Muscle of leg (tissue), 3 donors: ENCODE measurements at regions not wholly inside any gene's neighbourhood (a gene's known extent, or its start where the extent isn't known, plus 50 kb on each side); places are given as distances from the start of the nearest gene placed in this dataset.
A peak's percentile ranks its signal among the peaks of the same experiment; 100 is the strongest.

ENCODE experiments used
- DNase-seq: peaks from one replicate; pipeline ENCODE4 v3.0.0; 2013
- H3K27ac ChIP-seq: one replicate; pipeline ENCODE4 v1.5.1; 2013; ENCODE audit warnings: mild to moderate bottlenecking, low read length, control low read depth
- H3K27me3 ChIP-seq: one replicate; pipeline ENCODE4 v1.6.1; 2013; ENCODE audit warnings: low read length; ENCODE audit not compliant: control insufficient read depth, insufficient read depth
- H3K36me3 ChIP-seq: one replicate; pipeline ENCODE4 v1.6.1; 2013; ENCODE audit warnings: low read length; ENCODE audit not compliant: control insufficient read depth, insufficient read depth
- H3K4me1 ChIP-seq: one replicate; pipeline ENCODE4 v1.6.1; 2013; ENCODE audit warnings: low read length; ENCODE audit not compliant: control insufficient read depth, insufficient read depth
- H3K4me3 ChIP-seq: one replicate; pipeline ENCODE4 v1.5.1; 2013; ENCODE audit warnings: low read length, control low read depth
- H3K9me3 ChIP-seq: replicated peaks from 2 replicates; pipeline ENCODE4 v1.6.1; 2013; ENCODE audit warnings: low read depth, low read length; ENCODE audit not compliant: control insufficient read depth
- WGBS: methylation state at CpG from one replicate; pipeline ENCODE4 v1.1.5; 2013; ENCODE audit warnings: missing lambda C conversion rate; ENCODE audit not compliant: insufficient coverage; 5-methylcytosine and 5-hydroxymethylcytosine counted together

DNA sequence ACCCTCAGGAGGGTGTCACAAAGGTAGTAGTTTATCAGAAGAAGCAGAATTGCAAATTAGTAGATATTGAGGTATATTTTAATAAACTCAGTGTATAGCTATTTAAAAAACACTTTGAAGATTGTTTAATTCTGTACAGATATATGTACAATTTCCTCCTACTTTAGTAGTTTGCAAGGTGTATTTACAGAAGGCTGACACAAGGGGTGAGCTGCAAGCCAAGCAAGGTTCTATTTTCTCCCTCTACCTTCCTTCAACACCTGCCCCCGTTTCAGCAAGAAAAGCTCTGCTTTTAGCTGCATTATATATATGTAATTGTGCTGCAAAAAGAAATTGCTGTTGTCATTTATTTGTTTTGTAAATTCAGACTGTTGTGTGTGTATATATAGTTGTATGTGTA, 674.2 kb upstream of the PKN2 start:
- DNase-seq = no peak
- Histone ChIP-seq H3K36me3 (no peaks in the 10 kb centered on the region), H3K27me3 (no peaks in the 10 kb centered on the region), H3K9me3 (no peaks in the 10 kb centered on the region), H3K27ac (no peak overlapping the region), H3K4me3 (no peak overlapping the region), H3K4me1 (no peaks in the 10 kb centered on the region)
- WGBS = no CpG with 5 or more reads among the region's 1 CpG

GRCh38 chr1:88013485-88013884, 670.6 kb upstream of the PKN2 start:
- no peaks in the 10 kb centered on the region for H3K9me3 ChIP-seq
- no peaks in the 10 kb centered on the region for H3K27me3 ChIP-seq
- no peaks in the 10 kb centered on the region for H3K36me3 ChIP-seq
- H3K27ac ChIP-seq = no peak overlapping the region
- no peaks in the 10 kb centered on the region for H3K4me1 ChIP-seq
- H3K4me3 ChIP-seq = no peak overlapping the region
- DNase-seq = no peak

GRCh38 chr1:88014131-88014530, 669.9 kb upstream of the PKN2 start:
- Histone ChIP-seq H3K27me3 (no peaks in the 10 kb centered on the region), H3K27ac (no peak overlapping the region), H3K4me1 (no peaks in the 10 kb centered on the region), H3K9me3 (no peaks in the 10 kb centered on the region), H3K36me3 (no peaks in the 10 kb centered on the region), H3K4me3 (no peak overlapping the region)
- no peak for DNase-seq
- WGBS = 14% methylated on average over 1 of the region's 3 CpGs

DNA sequence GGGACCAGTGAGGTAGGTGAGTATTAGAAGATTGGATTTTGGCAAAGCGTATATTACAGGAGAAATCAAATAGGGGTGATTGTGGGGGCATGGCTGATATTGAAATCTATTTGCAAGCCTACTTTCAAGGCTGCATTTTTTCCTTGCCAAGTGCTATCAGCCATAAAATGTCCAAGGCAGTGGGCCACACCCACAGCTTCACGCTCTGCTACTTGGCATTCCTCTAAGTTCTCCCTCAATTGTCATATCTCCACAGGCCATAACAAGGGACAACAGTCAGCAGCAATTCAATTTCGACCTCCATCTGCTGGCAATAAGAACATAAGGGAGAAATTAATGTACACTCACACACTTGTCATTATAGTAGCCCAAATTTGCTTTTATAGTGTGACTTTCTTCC, 667.1 kb upstream of the PKN2 start:
- Histone ChIP-seq H3K27ac (no peak overlapping the region), H3K9me3 (no peaks in the 10 kb centered on the region), H3K36me3 (no peaks in the 10 kb centered on the region), H3K4me1 (no peaks in the 10 kb centered on the region), H3K27me3 (no peaks in the 10 kb centered on the region), H3K4me3 (no peak overlapping the region)
- WGBS = 53% methylated on average over 2 of the region's 3 CpGs
- no peak for DNase-seq

DNA sequence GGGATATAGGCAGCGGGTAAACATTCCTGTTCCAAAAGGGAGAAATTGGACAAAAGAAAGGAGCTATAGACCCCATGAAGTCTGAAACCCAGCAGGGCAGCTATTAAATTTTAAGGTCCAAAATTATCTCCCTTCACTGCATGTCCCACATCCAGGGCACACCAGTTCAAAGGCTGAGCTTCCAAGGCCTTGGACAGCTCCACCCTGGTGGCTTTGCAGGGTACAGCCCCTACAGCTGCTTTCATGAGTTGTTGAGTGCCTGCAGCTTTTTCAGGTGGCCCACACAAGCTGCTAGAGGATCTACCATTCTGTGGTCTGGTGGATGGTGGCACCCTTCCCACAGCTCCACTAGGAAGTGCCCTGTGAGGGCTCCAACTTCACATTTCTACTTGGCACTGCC, 662.5 kb upstream of the PKN2 start:
- Histone ChIP-seq H3K36me3 (no peaks in the 10 kb centered on the region), H3K4me3 (no peak overlapping the region), H3K27ac (no peak overlapping the region), H3K4me1 (no peaks in the 10 kb centered on the region), H3K27me3 (no peaks in the 10 kb centered on the region), H3K9me3 (no peaks in the 10 kb centered on the region)
- no CpG with 5 or more reads among the region's 1 CpG for WGBS
- DNase-seq = no peak

- Histone ChIP-seq H3K27me3 (no peaks in the 10 kb centered on the region), H3K4me1 (no peaks in the 10 kb centered on the region), H3K9me3 (no peaks in the 10 kb centered on the region), H3K4me3 (no peak overlapping the region), H3K36me3 (no peaks in the 10 kb centered on the region), H3K27ac (no peak overlapping the region)
- 92% methylated on average over 4 of the region's 4 CpGs for WGBS
- DNase-seq = no peak
These were observed 661.6 kb upstream of the PKN2 start for GRCh38 chr1:88022516-88022915.

DNA sequence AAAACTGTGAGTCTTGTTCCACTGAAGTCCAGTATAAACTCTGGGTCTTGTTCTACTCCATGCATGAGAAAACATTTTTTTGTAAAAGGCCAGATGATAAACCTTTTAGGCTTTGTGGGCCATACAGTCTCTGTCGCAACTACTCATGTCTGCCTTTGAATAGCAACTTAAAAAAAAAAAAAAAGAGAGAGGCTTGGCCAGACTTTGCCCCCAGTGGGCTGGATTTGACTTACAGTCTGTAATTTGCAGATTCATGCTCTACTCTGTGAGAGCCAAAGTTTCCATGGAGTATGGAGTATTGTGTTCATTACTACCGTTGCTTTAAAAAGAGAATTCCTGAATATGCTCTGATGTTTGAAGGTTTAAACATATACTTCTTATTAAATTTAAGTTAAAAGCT, 654.9 kb upstream of the PKN2 start:
- Histone ChIP-seq H3K27me3 (no peaks in the 10 kb centered on the region), H3K36me3 (no peaks in the 10 kb centered on the region), H3K27ac (no peak overlapping the region), H3K4me1 (no peaks in the 10 kb centered on the region), H3K4me3 (no peak overlapping the region), H3K9me3 (no peaks in the 10 kb centered on the region)
- DNase-seq = peak; percentile 74
- WGBS = no CpG with 5 or more reads among the region's 2 CpGs

GRCh38 chr1:88029899-88030298, 654.2 kb upstream of the PKN2 start:
- peak; percentile 16 for DNase-seq
- Histone ChIP-seq H3K27ac (no peak overlapping the region), H3K4me1 (no peaks in the 10 kb centered on the region), H3K4me3 (no peak overlapping the region), H3K36me3 (no peaks in the 10 kb centered on the region), H3K27me3 (no peaks in the 10 kb centered on the region), H3K9me3 (no peaks in the 10 kb centered on the region)

- Histone ChIP-seq H3K4me3 (no peak overlapping the region), H3K27ac (no peak overlapping the region), H3K4me1 (no peaks in the 10 kb centered on the region), H3K36me3 (no peaks in the 10 kb centered on the region), H3K27me3 (no peaks in the 10 kb centered on the region), H3K9me3 (no peaks in the 10 kb centered on the region)
- no peak for DNase-seq
- WGBS = 100% methylated on average over 6 of the region's 8 CpGs
These were observed 648.5 kb upstream of the PKN2 start for GRCh38 chr1:88035578-88035977.

- DNase-seq = no peak
- no peaks in the 10 kb centered on the region for H3K9me3 ChIP-seq
- H3K36me3 ChIP-seq = no peaks in the 10 kb centered on the region
- no peaks in the 10 kb centered on the region for H3K27me3 ChIP-seq
- H3K4me3 ChIP-seq = no peak overlapping the region
- no peaks in the 10 kb centered on the region for H3K4me1 ChIP-seq
- WGBS = 74% methylated on average over 10 of the region's 12 CpGs
- no peak overlapping the region for H3K27ac ChIP-seq
These were observed 647.6 kb upstream of the PKN2 start for GRCh38 chr1:88036345-88037014.

GRCh38 chr1:88039240-88039639, 644.8 kb upstream of the PKN2 start:
- Histone ChIP-seq H3K27ac (no peak overlapping the region), H3K27me3 (no peaks in the 10 kb centered on the region), H3K4me3 (no peak overlapping the region), H3K9me3 (no peaks in the 10 kb centered on the region), H3K36me3 (no peaks in the 10 kb centered on the region), H3K4me1 (no peaks in the 10 kb centered on the region)
- DNase-seq = no peak
- no CpG with 5 or more reads among the region's 1 CpG for WGBS
